ENCODE measurements at regions not wholly inside any gene's neighbourhood (a gene's known extent, or its start where the extent isn't known, plus 50 kb on each side); places are given as distances from the start of the nearest gene placed in this dataset.

GRCh38 chr20:54714817-54715216 is 239.4 kb downstream of the DOK5 start:
- Mint-ChIP-seq H3K27me3 (no peaks in the 10 kb centered on the region), H3K27ac (no peak overlapping the region), H3K9me3 (no peaks in the 10 kb centered on the region), H3K4me1 (no peaks in the 10 kb centered on the region), H3K4me3 (no peak overlapping the region), H3K36me3 (no peaks in the 10 kb centered on the region)
- Histone ChIP-seq H3K27me3 (ENCODE audit: insufficient read depth, low read length) (no peaks in the 10 kb centered on the region), H3K4me3 (ENCODE audit: low read length in 2 of 2) (no peak overlapping the region), H3K9me3 (ENCODE audit: control insufficient read depth in 1 of 2, low read length in 2 of 2) (no peaks in the 10 kb centered on the region), H3K4me1 (ENCODE audit: insufficient read depth, low read length) (no peaks in the 10 kb centered on the region), H3K36me3 (ENCODE audit: insufficient read depth, low read length) (no peaks in the 10 kb centered on the region), H3K27ac (ENCODE audit: low read depth, low read length) (no peak overlapping the region)
- DNase-seq, result no peak
- ChIA-PET CTCF (ENCODE audit: partially characterized antibody) (no interaction called here), POLR2A (ENCODE audit: partially characterized antibody) (no interaction called here)
- intact Hi-C loops (cut with micrococcal nuclease), result no loop called here

GRCh38 chr20:54713727-54714126 is 238.3 kb downstream of the DOK5 start:
- DNase-seq, result no peak
- Mint-ChIP-seq H3K4me1 (no peaks in the 10 kb centered on the region), H3K4me3 (no peak overlapping the region), H3K9me3 (no peaks in the 10 kb centered on the region), H3K27ac (no peak overlapping the region), H3K27me3 (no peaks in the 10 kb centered on the region), H3K36me3 (no peaks in the 10 kb centered on the region)
- ChIA-PET CTCF (ENCODE audit: partially characterized antibody) (no interaction called here), POLR2A (ENCODE audit: partially characterized antibody) (no interaction called here)
- intact Hi-C loops (cut with micrococcal nuclease), result no loop called here
- Histone ChIP-seq H3K9me3 (ENCODE audit: control insufficient read depth in 1 of 2, low read length in 2 of 2) (no peaks in the 10 kb centered on the region), H3K4me1 (ENCODE audit: insufficient read depth, low read length) (no peaks in the 10 kb centered on the region), H3K4me3 (ENCODE audit: low read length in 2 of 2) (no peak overlapping the region), H3K27ac (ENCODE audit: low read depth, low read length) (no peak overlapping the region), H3K27me3 (ENCODE audit: insufficient read depth, low read length) (no peaks in the 10 kb centered on the region), H3K36me3 (ENCODE audit: insufficient read depth, low read length) (no peaks in the 10 kb centered on the region)

GRCh38 chr20:54711071-54711470 is 235.7 kb downstream of the DOK5 start:
- Mint-ChIP-seq H3K27me3 (peaks cover 0 to 2% of the 10 kb centered on the region in 2 donors), H3K9me3 (peaks cover 0 to 2% (median 0%) of the 10 kb centered on the region in 8 donors), H3K36me3 (no peaks in the 10 kb centered on the region), H3K4me3 (no peak overlapping the region), H3K27ac (no peak overlapping the region), H3K4me1 (no peaks in the 10 kb centered on the region)
- Histone ChIP-seq H3K4me1 (ENCODE audit: insufficient read depth, low read length) (no peaks in the 10 kb centered on the region), H3K36me3 (ENCODE audit: insufficient read depth, low read length) (no peaks in the 10 kb centered on the region), H3K4me3 (ENCODE audit: low read length in 2 of 2) (no peak overlapping the region), H3K27ac (ENCODE audit: low read depth, low read length) (no peak overlapping the region), H3K27me3 (ENCODE audit: insufficient read depth, low read length) (no peaks in the 10 kb centered on the region), H3K9me3 (ENCODE audit: control insufficient read depth in 1 of 2, low read length in 2 of 2) (no peaks in the 10 kb centered on the region)
- intact Hi-C loops (cut with micrococcal nuclease), result no loop called here
- ChIA-PET POLR2A (ENCODE audit: partially characterized antibody) (no interaction called here), CTCF (ENCODE audit: partially characterized antibody) (no interaction called here)
- DNase-seq, result no peak

DNA sequence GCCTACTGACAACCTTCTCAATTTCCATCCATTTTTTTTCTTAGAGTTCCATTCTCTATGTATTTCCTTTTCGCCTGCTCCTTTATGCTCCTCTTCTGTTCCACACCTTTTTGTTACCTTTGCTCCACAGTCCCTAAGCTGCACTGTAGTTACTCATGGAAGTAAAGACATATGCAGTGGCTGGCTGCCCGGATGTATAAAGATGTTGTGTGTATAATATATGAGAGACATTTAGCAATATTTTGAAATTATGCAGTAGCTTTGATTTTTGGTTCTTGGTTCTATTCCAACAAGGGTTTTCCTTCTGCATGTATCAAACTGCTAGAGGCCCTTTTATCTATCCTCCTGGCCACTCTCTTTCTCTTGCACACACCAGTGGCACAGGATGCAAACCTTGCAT is 234.9 kb downstream of the DOK5 start:
- intact Hi-C loops (cut with micrococcal nuclease), result no loop called here
- Histone ChIP-seq H3K9me3 (ENCODE audit: control insufficient read depth in 1 of 2, low read length in 2 of 2) (no peaks in the 10 kb centered on the region), H3K4me3 (ENCODE audit: low read length in 2 of 2) (no peak overlapping the region), H3K27me3 (ENCODE audit: insufficient read depth, low read length) (no peaks in the 10 kb centered on the region), H3K36me3 (ENCODE audit: insufficient read depth, low read length) (no peaks in the 10 kb centered on the region), H3K4me1 (ENCODE audit: insufficient read depth, low read length) (no peaks in the 10 kb centered on the region), H3K27ac (ENCODE audit: low read depth, low read length) (no peak overlapping the region)
- peak overlapping the region in 1 of 8 donors; percentile 16 for H3K4me3 Mint-ChIP-seq
- POLR2A ChIA-PET (ENCODE audit: partially characterized antibody), result no interaction called here
- peaks cover 0 to 2% (median 0%) of the 10 kb centered on the region in 8 donors for H3K9me3 Mint-ChIP-seq
- H3K4me1 Mint-ChIP-seq, result no peaks in the 10 kb centered on the region
- H3K36me3 Mint-ChIP-seq, result no peaks in the 10 kb centered on the region
- DNase-seq, result no peak
- H3K27me3 Mint-ChIP-seq, result peaks cover 0 to 2% of the 10 kb centered on the region in 2 donors
- CTCF ChIA-PET (ENCODE audit: partially characterized antibody), result no interaction called here
- no peak overlapping the region for H3K27ac Mint-ChIP-seq

DNA sequence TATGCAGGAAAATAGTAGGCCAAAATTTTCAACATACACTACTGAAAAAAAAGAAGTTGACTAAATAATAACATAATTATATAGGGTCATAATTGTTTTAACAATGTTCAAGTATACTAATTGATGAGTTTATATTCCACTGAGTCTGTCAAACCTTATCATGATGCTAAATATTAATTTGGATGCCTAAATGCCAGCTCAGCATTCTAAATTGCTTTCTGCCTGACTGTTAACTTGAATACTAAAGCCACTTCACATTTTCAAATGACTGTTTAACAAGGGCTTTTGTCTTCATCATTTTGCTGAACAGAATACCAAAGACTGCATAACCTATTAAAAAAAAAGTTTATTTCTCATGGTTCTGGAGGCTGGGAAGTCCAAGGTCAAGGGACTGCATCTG is 232.8 kb downstream of the DOK5 start:
- peaks cover 0 to 2% (median 0%) of the 10 kb centered on the region in 8 donors for H3K9me3 Mint-ChIP-seq
- ChIA-PET CTCF (ENCODE audit: partially characterized antibody) (no interaction called here), POLR2A (ENCODE audit: partially characterized antibody) (no interaction called here)
- H3K27ac Mint-ChIP-seq, result no peak overlapping the region
- Histone ChIP-seq H3K4me1 (ENCODE audit: insufficient read depth, low read length) (no peaks in the 10 kb centered on the region), H3K9me3 (ENCODE audit: control insufficient read depth in 1 of 2, low read length in 2 of 2) (no peaks in the 10 kb centered on the region), H3K27ac (ENCODE audit: low read depth, low read length) (no peak overlapping the region), H3K27me3 (ENCODE audit: insufficient read depth, low read length) (no peaks in the 10 kb centered on the region), H3K4me3 (ENCODE audit: low read length in 2 of 2) (no peak overlapping the region), H3K36me3 (ENCODE audit: insufficient read depth, low read length) (no peaks in the 10 kb centered on the region)
- H3K27me3 Mint-ChIP-seq, result peaks cover 0 to 2% of the 10 kb centered on the region in 2 donors
- DNase-seq, result no peak
- no peaks in the 10 kb centered on the region for H3K4me1 Mint-ChIP-seq
- H3K36me3 Mint-ChIP-seq, result no peaks in the 10 kb centered on the region
- intact Hi-C loops (cut with micrococcal nuclease), result no loop called here
- no peak overlapping the region for H3K4me3 Mint-ChIP-seq

DNA sequence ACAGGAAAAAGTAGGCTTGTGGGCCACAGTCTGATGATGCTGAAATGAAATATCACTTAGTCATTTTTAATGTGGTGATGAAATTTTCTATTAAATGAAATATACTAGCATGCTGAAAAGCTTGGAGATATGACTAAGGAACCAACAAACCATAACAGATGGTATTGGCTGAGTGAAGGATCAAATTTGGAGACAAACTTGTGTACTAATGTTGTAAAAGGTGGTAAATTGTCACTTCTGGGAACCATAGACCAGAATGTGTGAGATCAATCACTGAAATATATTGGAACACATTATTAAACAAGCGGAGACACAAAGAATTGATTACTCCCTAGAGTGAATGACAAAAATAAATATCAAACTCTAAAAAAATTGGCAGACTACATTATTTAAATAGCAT is 232.4 kb downstream of the DOK5 start:
- Histone ChIP-seq H3K4me3 (ENCODE audit: low read length in 2 of 2) (no peak overlapping the region), H3K36me3 (ENCODE audit: insufficient read depth, low read length) (no peaks in the 10 kb centered on the region), H3K27me3 (ENCODE audit: insufficient read depth, low read length) (no peaks in the 10 kb centered on the region), H3K27ac (ENCODE audit: low read depth, low read length) (no peak overlapping the region), H3K9me3 (ENCODE audit: control insufficient read depth in 1 of 2, low read length in 2 of 2) (no peaks in the 10 kb centered on the region), H3K4me1 (ENCODE audit: insufficient read depth, low read length) (no peaks in the 10 kb centered on the region)
- intact Hi-C loops (cut with micrococcal nuclease), result no loop called here
- Mint-ChIP-seq H3K27ac (no peak overlapping the region), H3K36me3 (no peaks in the 10 kb centered on the region), H3K9me3 (peaks cover 0 to 2% (median 0%) of the 10 kb centered on the region in 8 donors), H3K27me3 (peaks cover 0 to 2% of the 10 kb centered on the region in 2 donors), H3K4me1 (no peaks in the 10 kb centered on the region), H3K4me3 (no peak overlapping the region)
- CTCF ChIA-PET (ENCODE audit: partially characterized antibody), result no interaction called here
- no peak for DNase-seq
- POLR2A ChIA-PET (ENCODE audit: partially characterized antibody), result no interaction called here

DNA sequence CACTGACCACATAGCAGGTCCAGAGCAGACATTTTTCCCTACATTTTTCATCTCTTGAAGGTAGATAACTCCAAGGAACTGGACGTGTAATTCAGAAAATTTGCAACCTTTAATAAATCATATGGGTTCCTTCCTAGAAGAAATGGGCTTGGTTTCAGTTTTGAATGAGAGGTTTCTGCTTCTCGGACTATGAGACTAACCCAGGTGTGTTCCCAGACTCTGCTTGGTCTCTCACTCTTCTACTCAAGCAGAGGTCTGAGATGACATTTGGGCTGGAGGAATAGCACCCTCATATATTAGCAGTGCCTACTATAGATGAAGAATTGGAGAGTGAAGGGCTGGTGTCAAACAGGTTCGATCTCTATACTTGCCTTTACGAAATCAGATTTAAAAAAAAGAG is 231.2 kb downstream of the DOK5 start:
- Histone ChIP-seq H3K36me3 (ENCODE audit: insufficient read depth, low read length) (no peaks in the 10 kb centered on the region), H3K27ac (ENCODE audit: low read depth, low read length) (no peak overlapping the region), H3K9me3 (ENCODE audit: control insufficient read depth in 1 of 2, low read length in 2 of 2) (no peaks in the 10 kb centered on the region), H3K4me3 (ENCODE audit: low read length in 2 of 2) (no peak overlapping the region), H3K27me3 (ENCODE audit: insufficient read depth, low read length) (no peaks in the 10 kb centered on the region), H3K4me1 (ENCODE audit: insufficient read depth, low read length) (no peaks in the 10 kb centered on the region)
- Mint-ChIP-seq H3K9me3 (peaks cover 0 to 2% (median 0%) of the 10 kb centered on the region in 8 donors), H3K27ac (no peak overlapping the region), H3K36me3 (no peaks in the 10 kb centered on the region), H3K4me3 (no peak overlapping the region), H3K27me3 (peaks cover 0 to 4% of the 10 kb centered on the region in 2 donors), H3K4me1 (no peaks in the 10 kb centered on the region)
- intact Hi-C loops (cut with micrococcal nuclease), result no loop called here
- CTCF ChIA-PET (ENCODE audit: partially characterized antibody), result no interaction called here
- POLR2A ChIA-PET (ENCODE audit: partially characterized antibody), result no interaction called here
- no peak for DNase-seq

DNA sequence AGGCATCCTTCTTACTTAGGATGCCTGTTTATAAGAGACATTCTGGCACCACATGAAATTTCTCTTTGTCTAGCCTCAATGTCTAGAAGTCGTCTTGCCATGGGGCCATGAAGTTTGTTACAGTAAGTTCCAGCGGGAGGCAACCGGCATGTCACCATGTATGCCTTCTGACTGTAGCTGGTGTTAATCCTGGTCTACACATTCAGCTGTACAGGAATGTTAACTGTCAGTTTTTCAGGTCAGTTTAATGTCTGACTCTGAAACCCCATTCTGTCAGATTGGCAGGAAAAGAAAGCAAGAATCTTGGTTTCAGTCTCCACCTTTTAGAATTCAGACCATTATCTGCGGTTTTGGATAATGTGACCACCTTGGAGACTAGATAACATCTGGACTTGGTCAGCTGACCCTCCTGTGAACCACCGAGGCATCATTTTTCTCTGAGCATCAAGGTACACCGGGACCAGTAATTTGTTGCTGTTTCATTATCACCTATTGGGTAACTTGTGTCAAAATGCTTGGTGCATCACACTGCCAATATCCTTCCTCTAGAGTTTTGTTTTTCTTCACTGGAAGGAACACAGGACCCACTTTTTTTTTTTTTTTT is 228.7 kb downstream of the DOK5 start:
- Mint-ChIP-seq H3K27ac (no peak overlapping the region), H3K27me3 (peaks cover 0 to 5% of the 10 kb centered on the region in 2 donors), H3K9me3 (peaks cover 0 to 2% (median 0%) of the 10 kb centered on the region in 8 donors), H3K36me3 (no peaks in the 10 kb centered on the region), H3K4me1 (no peaks in the 10 kb centered on the region), H3K4me3 (no peak overlapping the region)
- intact Hi-C loops (cut with micrococcal nuclease), result no loop called here
- no peaks in the 10 kb centered on the region for H3K36me3 ChIP-seq (ENCODE audit: insufficient read depth, low read length)
- no peak overlapping the region for H3K27ac ChIP-seq (ENCODE audit: low read depth, low read length)
- H3K27me3 ChIP-seq (ENCODE audit: insufficient read depth, low read length), result no peaks in the 10 kb centered on the region
- ChIA-PET POLR2A (ENCODE audit: partially characterized antibody) (no interaction called here), CTCF (ENCODE audit: partially characterized antibody) (no interaction called here)
- no peaks in the 10 kb centered on the region for H3K9me3 ChIP-seq (ENCODE audit: control insufficient read depth in 1 of 2, low read length in 2 of 2)
- no peak for DNase-seq
- no peak overlapping the region for H3K4me3 ChIP-seq (ENCODE audit: low read length in 2 of 2)
- no peaks in the 10 kb centered on the region for H3K4me1 ChIP-seq (ENCODE audit: insufficient read depth, low read length)
